DND-41 (cell line): ENCODE measurements at regions not wholly inside any gene's neighbourhood (a gene's known extent, or its start where the extent isn't known, plus 50 kb on each side); places are given as distances from the start of the nearest gene placed in this dataset.

ENCODE experiments used
- ATAC-seq: fragments of 200-7000 bp; cut with Tn5 transposase; 3 replicates; pipeline ENCODE4 v1.9.1; 2021; ENCODE audit warnings: low read depth; ENCODE audit not compliant: insufficient read depth
- DNase-seq: peaks from one replicate; pipeline ENCODE4 v3.0.0-alpha.2; 2020
- H2AFZ ChIP-seq: 2 replicates; pipeline ENCODE4 v1.6.0; 2012; ENCODE audit warnings: low read depth, low read length
- H3K27ac ChIP-seq: 2 replicates; pipeline ENCODE4 v1.5.1; 2012; ENCODE audit warnings: low read length, inconsistent platforms
- H3K27me3 ChIP-seq: fragments of 200-600 bp; sonication (generic); 2 replicates; pipeline ENCODE4 v1.6.0; 2012; ENCODE audit warnings: low read length, mild to moderate bottlenecking, inconsistent platforms; ENCODE audit not compliant: insufficient read depth, poor library complexity
- H3K36me3 ChIP-seq: 2 replicates; pipeline ENCODE4 v1.5.1; 2012; ENCODE audit warnings: low read length, inconsistent platforms; ENCODE audit not compliant: insufficient read depth
- H3K4me1 ChIP-seq: 2 replicates; pipeline ENCODE4 v1.5.1; 2012; ENCODE audit warnings: mild to moderate bottlenecking, low read length; ENCODE audit not compliant: insufficient read depth
- H3K4me2 ChIP-seq: 2 replicates; pipeline ENCODE4 v1.6.0; 2012; ENCODE audit warnings: mild to moderate bottlenecking, moderate library complexity, low read length, inconsistent platforms; ENCODE audit not compliant: insufficient read depth
- H3K4me3 ChIP-seq, 2 experiments: fragments of 200-600 bp in 1 of 2; shearing (Covaris generic) in 1 of 2; 2 replicates each; pipeline ENCODE4 v1.5.1; 2012 to 2016; ENCODE audit warnings: inconsistent platforms in 2 of 2, low read length in 2 of 2, mild to moderate bottlenecking in 2 of 2, low read depth in 1 of 2, moderate library complexity in 1 of 2
- H3K79me2 ChIP-seq: 2 replicates; pipeline ENCODE4 v1.6.0; 2012; ENCODE audit warnings: low read length, inconsistent platforms; ENCODE audit not compliant: insufficient read depth
- H3K9ac ChIP-seq: 2 replicates; pipeline ENCODE4 v1.6.0; 2012; ENCODE audit warnings: low read depth, mild to moderate bottlenecking, inconsistent platforms, low read length, moderate library complexity
- H3K9me3 ChIP-seq: 2 replicates; pipeline ENCODE4 v1.5.1; 2012; ENCODE audit warnings: low read length, moderate library complexity, mild to moderate bottlenecking, inconsistent platforms; ENCODE audit not compliant: insufficient read depth, severe bottlenecking
- H4K20me1 ChIP-seq: 2 replicates; pipeline ENCODE4 v1.6.0; 2012; ENCODE audit warnings: low read length; ENCODE audit not compliant: insufficient read depth
- EZH2 ChIP-seq: IDR thresholded peaks from 3 replicates; pipeline ENCODE4 v1.6.1; 2012; ENCODE audit warnings: borderline replicate concordance, low read depth, mild to moderate bottlenecking, moderate library complexity, low read length, inconsistent platforms; ENCODE audit not compliant: severe bottlenecking
- TF ChIP-seq, protein P1 (sequence below): IDR thresholded peaks from 2 replicates; pipeline ENCODE4 v1.5.1; 2012; ENCODE audit warnings: borderline replicate concordance, low read length, moderate library complexity, mild to moderate bottlenecking; ENCODE audit not compliant: poor library complexity, severe bottlenecking; ENCODE audit errors: extremely low read depth

- Histone ChIP-seq H3K4me2 (no peak overlapping the region), H3K79me2 (no peaks in the 10 kb centered on the region), H4K20me1 (no peaks in the 10 kb centered on the region; the same call in 1 of the 2 replicates), H3K9me3 (no peaks in the 10 kb centered on the region), H2AFZ (no peak overlapping the region), H3K9ac (no peak overlapping the region), H3K27ac (no peak overlapping the region), H3K36me3 (no peaks in the 10 kb centered on the region), H3K27me3 (peaks cover 14% of the 10 kb centered on the region), H3K4me3 (no peak overlapping the region), H3K4me1 (no peaks in the 10 kb centered on the region)
- ATAC-seq (no peak), DNase-seq (no peak)
- TF ChIP-seq, protein P1, sequence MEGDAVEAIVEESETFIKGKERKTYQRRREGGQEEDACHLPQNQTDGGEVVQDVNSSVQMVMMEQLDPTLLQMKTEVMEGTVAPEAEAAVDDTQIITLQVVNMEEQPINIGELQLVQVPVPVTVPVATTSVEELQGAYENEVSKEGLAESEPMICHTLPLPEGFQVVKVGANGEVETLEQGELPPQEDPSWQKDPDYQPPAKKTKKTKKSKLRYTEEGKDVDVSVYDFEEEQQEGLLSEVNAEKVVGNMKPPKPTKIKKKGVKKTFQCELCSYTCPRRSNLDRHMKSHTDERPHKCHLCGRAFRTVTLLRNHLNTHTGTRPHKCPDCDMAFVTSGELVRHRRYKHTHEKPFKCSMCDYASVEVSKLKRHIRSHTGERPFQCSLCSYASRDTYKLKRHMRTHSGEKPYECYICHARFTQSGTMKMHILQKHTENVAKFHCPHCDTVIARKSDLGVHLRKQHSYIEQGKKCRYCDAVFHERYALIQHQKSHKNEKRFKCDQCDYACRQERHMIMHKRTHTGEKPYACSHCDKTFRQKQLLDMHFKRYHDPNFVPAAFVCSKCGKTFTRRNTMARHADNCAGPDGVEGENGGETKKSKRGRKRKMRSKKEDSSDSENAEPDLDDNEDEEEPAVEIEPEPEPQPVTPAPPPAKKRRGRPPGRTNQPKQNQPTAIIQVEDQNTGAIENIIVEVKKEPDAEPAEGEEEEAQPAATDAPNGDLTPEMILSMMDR = no peak
- TF ChIP-seq EZH2 = no peak
Measured at GRCh38 chr15:77859491-77860060, 217.9 kb downstream of the TBC1D2B start.

- no peak overlapping the region for H3K4me2 ChIP-seq
- H4K20me1 ChIP-seq = no peaks in the 10 kb centered on the region; the same call in 1 of the 2 replicates
- H3K27me3 ChIP-seq = peaks cover 14% of the 10 kb centered on the region
- H3K79me2 ChIP-seq = no peaks in the 10 kb centered on the region
- H3K4me3 ChIP-seq = no peak overlapping the region
- H3K9ac ChIP-seq = no peak overlapping the region
- H3K36me3 ChIP-seq = no peaks in the 10 kb centered on the region
- no peaks in the 10 kb centered on the region for H3K4me1 ChIP-seq
- no peak for DNase-seq
- no peaks in the 10 kb centered on the region for H3K9me3 ChIP-seq
- TF ChIP-seq EZH2 = no peak
- TF ChIP-seq, protein P1 = no peak
- no peak for ATAC-seq
- no peak overlapping the region for H2AFZ ChIP-seq
- no peak overlapping the region for H3K27ac ChIP-seq
Measured at GRCh38 chr15:77858792-77859490, 218.6 kb downstream of the TBC1D2B start.

GRCh38 chr15:77857419-77857818 is 220.1 kb downstream of the TBC1D2B start:
- H3K4me2 ChIP-seq = no peak overlapping the region
- no peaks in the 10 kb centered on the region for H3K36me3 ChIP-seq
- H3K9ac ChIP-seq = no peak overlapping the region
- H4K20me1 ChIP-seq = no peaks in the 10 kb centered on the region
- no peaks in the 10 kb centered on the region for H3K4me1 ChIP-seq
- no peak overlapping the region for H3K27ac ChIP-seq
- peaks cover 5% of the 10 kb centered on the region for H3K27me3 ChIP-seq
- ATAC-seq (no peak), DNase-seq (no peak)
- no peak overlapping the region for H3K4me3 ChIP-seq
- H2AFZ ChIP-seq = no peak overlapping the region
- no peaks in the 10 kb centered on the region for H3K79me2 ChIP-seq
- no peaks in the 10 kb centered on the region for H3K9me3 ChIP-seq
- TF ChIP-seq, protein P1 = no peak
- no peak for TF ChIP-seq EZH2
